SK-N-SH treated with all-trans-retinoic acid at 6 μM for 48 hours (cell line): ENCODE measurements at regions not wholly inside any gene's neighbourhood (a gene's known extent, or its start where the extent isn't known, plus 50 kb on each side); places are given as distances from the start of the nearest gene placed in this dataset.

ENCODE experiments used
- ATAC-seq: fragments of 200-7000 bp; cut with Tn5 transposase; 3 replicates; pipeline ENCODE4 v1.9.1; 2020; ENCODE audit warnings: mild to moderate bottlenecking, moderate library complexity
- ARNTL ChIP-seq: fragments of 450-650 bp; formaldehyde crosslinking; IDR thresholded peaks from 2 replicates; pipeline ENCODE4 v1.5.0; 2020; ENCODE audit warnings: low read depth, mild to moderate bottlenecking, moderate library complexity, borderline replicate concordance
- BACH2 ChIP-seq: fragments of 250-450 bp; sonication (Bioruptor Pico); IDR thresholded peaks from 2 replicates; pipeline ENCODE4 v1.9.0; 2021; ENCODE audit warnings: mild to moderate bottlenecking, borderline replicate concordance
- CSDC2 ChIP-seq: fragments of 250-450 bp; sonication (Bioruptor Pico); IDR thresholded peaks from 2 replicates; pipeline ENCODE4 v1.5.0; 2020; ENCODE audit warnings: mild to moderate bottlenecking, moderate library complexity
- ESRRG ChIP-seq: fragments of 250-450 bp; sonication (Bioruptor Pico); IDR thresholded peaks from 2 replicates; pipeline ENCODE4 v1.6.1; 2021; ENCODE audit warnings: mild to moderate bottlenecking
- GLIS3 ChIP-seq: fragments of 250-450 bp; sonication (Bioruptor Pico); IDR thresholded peaks from 2 replicates; pipeline ENCODE4 v1.5.0; 2020; ENCODE audit warnings: mild to moderate bottlenecking, moderate library complexity
- ISL1 ChIP-seq: fragments of 250-450 bp; sonication (Bioruptor Pico); IDR thresholded peaks from 2 replicates; pipeline ENCODE4 v2.1.2; 2022; ENCODE audit warnings: mild to moderate bottlenecking, moderate library complexity
- OSR1 ChIP-seq: fragments of 250-450 bp; sonication (Bioruptor Pico); IDR thresholded peaks from 2 replicates; pipeline ENCODE4 v1.8.0; 2022; ENCODE audit warnings: moderate library complexity, mild to moderate bottlenecking, inconsistent platforms
- RARB ChIP-seq: fragments of 250-450 bp; sonication (Bioruptor Pico); IDR thresholded peaks from 2 replicates; pipeline ENCODE4 v1.8.0; 2021; ENCODE audit warnings: mild to moderate bottlenecking, moderate library complexity
- SNAI2 ChIP-seq: fragments of 250-450 bp; sonication (Bioruptor Pico); IDR thresholded peaks from 2 replicates; pipeline ENCODE4 v1.5.0; 2020; ENCODE audit warnings: mild to moderate bottlenecking, moderate library complexity
- TCF4 ChIP-seq: fragments of 250-450 bp; sonication (Bioruptor Pico); IDR thresholded peaks from 2 replicates; pipeline ENCODE4 v1.8.0; 2021; ENCODE audit warnings: mild to moderate bottlenecking, moderate library complexity, borderline replicate concordance
- ZC3H10 ChIP-seq: fragments of 250-450 bp; sonication (Bioruptor Pico); IDR thresholded peaks from 2 replicates; pipeline ENCODE4 v1.5.1; 2021; ENCODE audit warnings: mild to moderate bottlenecking, moderate library complexity
- ZFP30 ChIP-seq: fragments of 450-650 bp; formaldehyde crosslinking; IDR thresholded peaks from 2 replicates; pipeline ENCODE4 v1.5.0; 2022; ENCODE audit warnings: mild to moderate bottlenecking, moderate library complexity
- ZNF70 ChIP-seq: fragments of 450-650 bp; formaldehyde crosslinking; IDR thresholded peaks from 2 replicates; pipeline ENCODE4 v1.5.0; 2020; ENCODE audit warnings: mild to moderate bottlenecking, moderate library complexity
- ZNF8 ChIP-seq: fragments of 450-650 bp; formaldehyde crosslinking; IDR thresholded peaks from 2 replicates; pipeline ENCODE4 v1.5.0; 2020; ENCODE audit warnings: mild to moderate bottlenecking, moderate library complexity
- TF ChIP-seq, protein P1 (sequence below): fragments of 250-450 bp; sonication (Bioruptor Pico); IDR thresholded peaks from 2 replicates; pipeline ENCODE4 v1.5.0; 2020; ENCODE audit warnings: mild to moderate bottlenecking, moderate library complexity
- TF ChIP-seq, protein P2 (sequence below): fragments of 250-450 bp; sonication (Bioruptor Pico); IDR thresholded peaks from 2 replicates; pipeline ENCODE4 v1.8.0; 2021; ENCODE audit warnings: low read depth, mild to moderate bottlenecking, moderate library complexity, borderline replicate concordance
- TF ChIP-seq, protein P3 (sequence below): fragments of 250-450 bp; sonication (Bioruptor Pico); IDR thresholded peaks from 2 replicates; pipeline ENCODE4 v1.8.0; 2020; ENCODE audit warnings: mild to moderate bottlenecking, moderate library complexity, borderline replicate concordance
- TF ChIP-seq, protein P4 (sequence below): fragments of 250-450 bp; sonication (Bioruptor Pico); IDR thresholded peaks from 2 replicates; pipeline ENCODE4 v1.5.1; 2021; ENCODE audit warnings: mild to moderate bottlenecking, moderate library complexity
- TF ChIP-seq, protein P5 (sequence below): fragments of 250-450 bp; sonication (Bioruptor Pico); IDR thresholded peaks from 2 replicates; pipeline ENCODE4 v1.5.1; 2020; ENCODE audit warnings: low read depth, mild to moderate bottlenecking, moderate library complexity

DNA sequence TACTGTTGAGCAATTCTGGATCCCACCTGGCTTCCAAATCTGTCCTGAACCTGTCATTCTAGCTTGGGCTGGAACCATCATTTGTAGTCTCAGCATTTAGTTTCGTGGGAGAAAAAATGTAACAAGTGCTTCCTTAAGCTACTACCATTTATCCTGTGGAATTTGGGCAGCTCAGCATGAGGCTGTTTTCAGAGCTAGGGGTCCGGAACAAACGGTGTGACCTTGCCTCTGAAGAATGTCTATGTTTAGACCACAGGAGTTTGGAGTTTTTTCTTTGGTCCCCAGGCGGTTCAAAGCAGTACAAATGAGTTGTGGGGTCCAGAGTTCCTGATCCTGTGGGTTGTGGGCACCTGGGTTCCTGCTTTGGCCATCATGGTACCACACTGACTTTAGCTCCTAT, 59.1 kb upstream of the TMEM178A start (continued):
- TF ChIP-seq, protein P1, sequence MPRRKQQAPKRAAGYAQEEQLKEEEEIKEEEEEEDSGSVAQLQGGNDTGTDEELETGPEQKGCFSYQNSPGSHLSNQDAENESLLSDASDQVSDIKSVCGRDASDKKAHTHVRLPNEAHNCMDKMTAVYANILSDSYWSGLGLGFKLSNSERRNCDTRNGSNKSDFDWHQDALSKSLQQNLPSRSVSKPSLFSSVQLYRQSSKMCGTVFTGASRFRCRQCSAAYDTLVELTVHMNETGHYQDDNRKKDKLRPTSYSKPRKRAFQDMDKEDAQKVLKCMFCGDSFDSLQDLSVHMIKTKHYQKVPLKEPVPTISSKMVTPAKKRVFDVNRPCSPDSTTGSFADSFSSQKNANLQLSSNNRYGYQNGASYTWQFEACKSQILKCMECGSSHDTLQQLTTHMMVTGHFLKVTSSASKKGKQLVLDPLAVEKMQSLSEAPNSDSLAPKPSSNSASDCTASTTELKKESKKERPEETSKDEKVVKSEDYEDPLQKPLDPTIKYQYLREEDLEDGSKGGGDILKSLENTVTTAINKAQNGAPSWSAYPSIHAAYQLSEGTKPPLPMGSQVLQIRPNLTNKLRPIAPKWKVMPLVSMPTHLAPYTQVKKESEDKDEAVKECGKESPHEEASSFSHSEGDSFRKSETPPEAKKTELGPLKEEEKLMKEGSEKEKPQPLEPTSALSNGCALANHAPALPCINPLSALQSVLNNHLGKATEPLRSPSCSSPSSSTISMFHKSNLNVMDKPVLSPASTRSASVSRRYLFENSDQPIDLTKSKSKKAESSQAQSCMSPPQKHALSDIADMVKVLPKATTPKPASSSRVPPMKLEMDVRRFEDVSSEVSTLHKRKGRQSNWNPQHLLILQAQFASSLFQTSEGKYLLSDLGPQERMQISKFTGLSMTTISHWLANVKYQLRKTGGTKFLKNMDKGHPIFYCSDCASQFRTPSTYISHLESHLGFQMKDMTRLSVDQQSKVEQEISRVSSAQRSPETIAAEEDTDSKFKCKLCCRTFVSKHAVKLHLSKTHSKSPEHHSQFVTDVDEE: no peak

DNA sequence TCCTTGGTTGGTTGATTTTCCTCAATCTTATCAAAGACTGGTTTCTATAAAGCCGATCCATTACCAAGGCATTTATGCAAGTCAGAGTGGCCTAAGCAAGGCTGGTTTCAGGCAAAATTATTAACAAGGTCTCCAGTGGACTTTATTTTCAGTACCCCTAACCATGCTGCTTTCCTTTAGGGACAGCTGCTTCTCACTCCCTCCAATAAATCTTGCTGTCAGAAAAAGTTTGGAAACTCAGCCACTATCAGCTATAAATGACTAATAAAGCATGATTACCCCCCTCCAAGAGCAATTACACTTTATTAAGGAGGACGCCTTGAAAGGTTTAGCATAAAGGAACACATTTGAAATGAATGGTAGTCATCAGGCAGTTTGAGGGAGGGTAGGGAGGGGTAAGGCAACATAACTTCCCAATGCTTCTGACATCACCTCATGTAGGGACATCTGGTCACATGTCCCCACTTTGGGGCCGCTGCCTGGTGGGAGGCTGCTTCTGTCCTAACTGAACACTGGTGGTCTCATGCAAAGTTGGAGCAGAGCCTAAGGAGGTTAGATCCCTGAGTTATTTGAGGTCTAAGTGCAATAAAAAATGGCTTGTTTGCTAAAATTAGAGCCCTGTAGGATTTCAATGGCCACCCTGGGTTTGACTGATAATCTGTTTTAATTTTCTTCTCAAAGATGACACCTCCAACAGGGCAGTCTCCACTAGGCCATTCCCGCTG, 58.0 kb upstream of the TMEM178A start:
- no peak for TF ChIP-seq ZNF8 (CRISPR knock-in tag)
- TF ChIP-seq, protein P2, sequence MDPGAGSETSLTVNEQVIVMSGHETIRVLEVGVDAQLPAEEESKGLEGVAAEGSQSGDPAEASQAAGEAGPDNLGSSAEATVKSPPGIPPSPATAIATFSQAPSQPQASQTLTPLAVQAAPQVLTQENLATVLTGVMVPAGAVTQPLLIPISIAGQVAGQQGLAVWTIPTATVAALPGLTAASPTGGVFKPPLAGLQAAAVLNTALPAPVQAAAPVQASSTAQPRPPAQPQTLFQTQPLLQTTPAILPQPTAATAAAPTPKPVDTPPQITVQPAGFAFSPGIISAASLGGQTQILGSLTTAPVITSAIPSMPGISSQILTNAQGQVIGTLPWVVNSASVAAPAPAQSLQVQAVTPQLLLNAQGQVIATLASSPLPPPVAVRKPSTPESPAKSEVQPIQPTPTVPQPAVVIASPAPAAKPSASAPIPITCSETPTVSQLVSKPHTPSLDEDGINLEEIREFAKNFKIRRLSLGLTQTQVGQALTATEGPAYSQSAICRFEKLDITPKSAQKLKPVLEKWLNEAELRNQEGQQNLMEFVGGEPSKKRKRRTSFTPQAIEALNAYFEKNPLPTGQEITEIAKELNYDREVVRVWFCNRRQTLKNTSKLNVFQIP (CRISPR knock-in tag): no peak
- TF ChIP-seq, protein P3, sequence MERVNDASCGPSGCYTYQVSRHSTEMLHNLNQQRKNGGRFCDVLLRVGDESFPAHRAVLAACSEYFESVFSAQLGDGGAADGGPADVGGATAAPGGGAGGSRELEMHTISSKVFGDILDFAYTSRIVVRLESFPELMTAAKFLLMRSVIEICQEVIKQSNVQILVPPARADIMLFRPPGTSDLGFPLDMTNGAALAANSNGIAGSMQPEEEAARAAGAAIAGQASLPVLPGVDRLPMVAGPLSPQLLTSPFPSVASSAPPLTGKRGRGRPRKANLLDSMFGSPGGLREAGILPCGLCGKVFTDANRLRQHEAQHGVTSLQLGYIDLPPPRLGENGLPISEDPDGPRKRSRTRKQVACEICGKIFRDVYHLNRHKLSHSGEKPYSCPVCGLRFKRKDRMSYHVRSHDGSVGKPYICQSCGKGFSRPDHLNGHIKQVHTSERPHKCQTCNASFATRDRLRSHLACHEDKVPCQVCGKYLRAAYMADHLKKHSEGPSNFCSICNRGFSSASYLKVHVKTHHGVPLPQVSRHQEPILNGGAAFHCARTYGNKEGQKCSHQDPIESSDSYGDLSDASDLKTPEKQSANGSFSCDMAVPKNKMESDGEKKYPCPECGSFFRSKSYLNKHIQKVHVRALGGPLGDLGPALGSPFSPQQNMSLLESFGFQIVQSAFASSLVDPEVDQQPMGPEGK (CRISPR knock-in tag): no peak
- TF ChIP-seq GLIS3 (CRISPR knock-in tag): no peak
- no peak for TF ChIP-seq ZC3H10 (CRISPR knock-in tag)
- no peak for TF ChIP-seq ZFP30 (CRISPR knock-in tag)
- no peak for TF ChIP-seq CSDC2
- TF ChIP-seq ARNTL (CRISPR knock-in tag): no peak
- no peak for TF ChIP-seq ESRRG
- no peak for TF ChIP-seq OSR1 (CRISPR knock-in tag)
- TF ChIP-seq ZNF70 (CRISPR knock-in tag): no peak
- TF ChIP-seq RARB: no peak
- no peak for ATAC-seq

DNA sequence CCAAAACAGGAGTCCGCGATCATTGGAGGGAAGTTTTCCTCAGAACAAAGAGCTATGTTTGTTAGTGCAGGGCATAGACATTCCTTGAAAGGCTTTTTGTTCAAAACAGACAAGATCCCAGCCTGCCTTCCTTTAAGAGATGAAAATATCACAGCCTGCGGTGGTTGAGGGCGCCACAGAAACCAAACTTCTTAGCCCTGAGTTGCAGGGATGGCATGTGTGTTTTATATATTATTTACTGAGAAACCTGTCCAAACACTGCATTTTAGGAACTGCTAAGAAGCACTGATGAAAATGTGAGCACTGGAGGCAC, 57.5 kb upstream of the TMEM178A start:
- TF ChIP-seq ZFP30 (CRISPR knock-in tag): no peak
- TF ChIP-seq, protein P4, sequence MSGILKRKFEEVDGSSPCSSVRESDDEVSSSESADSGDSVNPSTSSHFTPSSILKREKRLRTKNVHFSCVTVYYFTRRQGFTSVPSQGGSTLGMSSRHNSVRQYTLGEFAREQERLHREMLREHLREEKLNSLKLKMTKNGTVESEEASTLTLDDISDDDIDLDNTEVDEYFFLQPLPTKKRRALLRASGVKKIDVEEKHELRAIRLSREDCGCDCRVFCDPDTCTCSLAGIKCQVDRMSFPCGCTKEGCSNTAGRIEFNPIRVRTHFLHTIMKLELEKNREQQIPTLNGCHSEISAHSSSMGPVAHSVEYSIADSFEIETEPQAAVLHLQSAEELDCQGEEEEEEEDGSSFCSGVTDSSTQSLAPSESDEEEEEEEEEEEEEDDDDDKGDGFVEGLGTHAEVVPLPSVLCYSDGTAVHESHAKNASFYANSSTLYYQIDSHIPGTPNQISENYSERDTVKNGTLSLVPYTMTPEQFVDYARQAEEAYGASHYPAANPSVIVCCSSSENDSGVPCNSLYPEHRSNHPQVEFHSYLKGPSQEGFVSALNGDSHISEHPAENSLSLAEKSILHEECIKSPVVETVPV: no peak
- TF ChIP-seq SNAI2: no peak
- no peak for TF ChIP-seq ISL1 (CRISPR knock-in tag)
- TF ChIP-seq, protein P5, sequence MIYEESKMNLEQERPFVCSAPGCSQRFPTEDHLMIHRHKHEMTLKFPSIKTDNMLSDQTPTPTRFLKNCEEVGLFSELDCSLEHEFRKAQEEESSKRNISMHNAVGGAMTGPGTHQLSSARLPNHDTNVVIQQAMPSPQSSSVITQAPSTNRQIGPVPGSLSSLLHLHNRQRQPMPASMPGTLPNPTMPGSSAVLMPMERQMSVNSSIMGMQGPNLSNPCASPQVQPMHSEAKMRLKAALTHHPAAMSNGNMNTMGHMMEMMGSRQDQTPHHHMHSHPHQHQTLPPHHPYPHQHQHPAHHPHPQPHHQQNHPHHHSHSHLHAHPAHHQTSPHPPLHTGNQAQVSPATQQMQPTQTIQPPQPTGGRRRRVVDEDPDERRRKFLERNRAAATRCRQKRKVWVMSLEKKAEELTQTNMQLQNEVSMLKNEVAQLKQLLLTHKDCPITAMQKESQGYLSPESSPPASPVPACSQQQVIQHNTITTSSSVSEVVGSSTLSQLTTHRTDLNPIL: no peak
- no peak for TF ChIP-seq ZNF8 (CRISPR knock-in tag)
- no peak for TF ChIP-seq ZC3H10 (CRISPR knock-in tag)
- TF ChIP-seq, protein P1: no peak
- TF ChIP-seq CSDC2: no peak
- TF ChIP-seq, protein P3 (CRISPR knock-in tag): no peak
- TF ChIP-seq ZNF70 (CRISPR knock-in tag): no peak
- no peak for TF ChIP-seq TCF4 (CRISPR knock-in tag)
- no peak for TF ChIP-seq BACH2
- TF ChIP-seq ESRRG: no peak
- no peak for ATAC-seq
